ENCODE measurements at regions not wholly inside any gene's neighbourhood (a gene's known extent, or its start where the extent isn't known, plus 50 kb on each side); places are given as distances from the start of the nearest gene placed in this dataset.

DNA sequence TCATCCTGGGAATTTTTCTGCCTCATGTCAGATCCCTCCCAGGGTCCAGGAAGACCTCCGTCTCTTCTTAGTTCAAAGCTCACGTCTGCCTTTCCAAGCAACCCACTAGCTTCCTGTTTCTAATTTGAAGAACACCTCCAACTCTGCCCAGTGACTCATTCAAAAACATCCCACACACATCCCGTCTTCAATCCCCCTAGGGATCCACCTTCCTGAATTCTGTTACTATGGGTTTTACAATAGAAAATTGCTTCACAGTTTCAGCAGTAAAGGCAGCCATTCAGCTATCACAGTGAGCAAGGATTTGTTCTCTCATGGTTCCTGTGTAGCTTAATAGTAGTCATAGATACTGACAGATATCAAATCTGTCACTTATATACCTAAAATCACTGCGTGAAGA is 308.3 kb upstream of the CCDC54 start:
- no peak overlapping the region for H3K9ac ChIP-seq (ENCODE audit: extremely low read depth, low read length, poor library complexity, severe bottlenecking)
- 73 to 79% methylated on average over 3 to 4 of the region's 4 CpGs for WGBS, 2 experiments (ENCODE audit: insufficient coverage in 1 of 2, insufficient read length in 1 of 2)
- H3K9me3 Mint-ChIP-seq: peaks cover 6% of the 10 kb centered on the region
- no peak overlapping the region for H3K27ac ChIP-seq (ENCODE audit: low read depth, low read length)
- H3K4me1 Mint-ChIP-seq: peaks cover 9% of the 10 kb centered on the region
- no peak for TF ChIP-seq CTCF (conservative IDR thresholded peaks at IDR 0.05)
- DNase-seq: no peak
- H3K4me3 Mint-ChIP-seq: no peak overlapping the region
- H3K27ac Mint-ChIP-seq: no peak overlapping the region
- H3K36me3 Mint-ChIP-seq (ENCODE audit: low read depth): no peaks in the 10 kb centered on the region
- no peaks in the 10 kb centered on the region for H3K36me3 ChIP-seq (ENCODE audit: control insufficient read depth, insufficient read depth, low read length)
- peaks cover 10% of the 10 kb centered on the region for H3K9me3 ChIP-seq (ENCODE audit: control insufficient read depth, low read length)
- no peak overlapping the region for H3K4me3 ChIP-seq (ENCODE audit: low read length)
- H3K4me1 ChIP-seq (ENCODE audit: control insufficient read depth, insufficient read depth, low read length): no peaks in the 10 kb centered on the region
- H3K27me3 ChIP-seq (ENCODE audit: control insufficient read depth, insufficient read depth, low read length, poor library complexity, severe bottlenecking): no peaks in the 10 kb centered on the region
- H3K27me3 Mint-ChIP-seq (ENCODE audit: insufficient read depth): no peaks in the 10 kb centered on the region

- H3K36me3 Mint-ChIP-seq (ENCODE audit: low read depth): no peaks in the 10 kb centered on the region
- no peaks in the 10 kb centered on the region for H3K9me3 Mint-ChIP-seq
- Histone ChIP-seq H3K9ac (ENCODE audit: extremely low read depth, low read length, poor library complexity, severe bottlenecking) (no peak overlapping the region), H3K27me3 (ENCODE audit: control insufficient read depth, insufficient read depth, low read length, poor library complexity, severe bottlenecking) (no peaks in the 10 kb centered on the region), H3K9me3 (ENCODE audit: control insufficient read depth, low read length) (no peaks in the 10 kb centered on the region), H3K27ac (ENCODE audit: low read depth, low read length) (no peak overlapping the region), H3K4me1 (ENCODE audit: control insufficient read depth, insufficient read depth, low read length) (no peaks in the 10 kb centered on the region), H3K4me3 (ENCODE audit: low read length) (no peak overlapping the region), H3K36me3 (ENCODE audit: control insufficient read depth, insufficient read depth, low read length) (no peaks in the 10 kb centered on the region)
- no peak for TF ChIP-seq CTCF (conservative IDR thresholded peaks at IDR 0.05)
- H3K27ac Mint-ChIP-seq: no peak overlapping the region
- no peaks in the 10 kb centered on the region for H3K27me3 Mint-ChIP-seq (ENCODE audit: insufficient read depth)
- no peak for DNase-seq
- H3K4me3 Mint-ChIP-seq: no peak overlapping the region
- no peaks in the 10 kb centered on the region for H3K4me1 Mint-ChIP-seq
- WGBS, 2 experiments (ENCODE audit: insufficient coverage in 1 of 2, insufficient read length in 1 of 2): 87 to 93% methylated on average over 2 to 3 of the region's 3 CpGs
Measured at GRCh38 chr3:107076946-107077345, 300.3 kb upstream of the CCDC54 start.

- Histone ChIP-seq H3K36me3 (ENCODE audit: control insufficient read depth, insufficient read depth, low read length) (no peaks in the 10 kb centered on the region), H3K9me3 (ENCODE audit: control insufficient read depth, low read length) (no peaks in the 10 kb centered on the region), H3K9ac (ENCODE audit: extremely low read depth, low read length, poor library complexity, severe bottlenecking) (no peak overlapping the region), H3K27ac (ENCODE audit: low read depth, low read length) (no peak overlapping the region), H3K4me1 (ENCODE audit: control insufficient read depth, insufficient read depth, low read length) (no peaks in the 10 kb centered on the region), H3K27me3 (ENCODE audit: control insufficient read depth, insufficient read depth, low read length, poor library complexity, severe bottlenecking) (no peaks in the 10 kb centered on the region), H3K4me3 (ENCODE audit: low read length) (no peak overlapping the region)
- H3K27me3 Mint-ChIP-seq (ENCODE audit: insufficient read depth): no peaks in the 10 kb centered on the region
- no peak for DNase-seq
- TF ChIP-seq CTCF (conservative IDR thresholded peaks at IDR 0.05): no peak
- no peak overlapping the region for H3K4me3 Mint-ChIP-seq
- no peaks in the 10 kb centered on the region for H3K36me3 Mint-ChIP-seq (ENCODE audit: low read depth)
- no peak overlapping the region for H3K27ac Mint-ChIP-seq
- H3K9me3 Mint-ChIP-seq: no peaks in the 10 kb centered on the region
- H3K4me1 Mint-ChIP-seq: no peaks in the 10 kb centered on the region
- 97% methylated on average over 2 of the region's 2 CpGs; no CpG with 5 or more reads in 1 of the 2 experiments for WGBS, 2 experiments (ENCODE audit: insufficient coverage in 1 of 2, insufficient read length in 1 of 2)
Measured at GRCh38 chr3:107077391-107077790, 299.8 kb upstream of the CCDC54 start.

All from endodermal cell (in vitro differentiated cells).